NCI-H1436 (cell line): ENCODE measurements at regions not wholly inside any gene's neighbourhood (a gene's known extent, or its start where the extent isn't known, plus 50 kb on each side); places are given as distances from the start of the nearest gene placed in this dataset.

ENCODE experiments used
- DNase-seq: peaks from one replicate; lab custom pipeline; 2025; lab: John Stamatoyannopoulos, UW

DNA sequence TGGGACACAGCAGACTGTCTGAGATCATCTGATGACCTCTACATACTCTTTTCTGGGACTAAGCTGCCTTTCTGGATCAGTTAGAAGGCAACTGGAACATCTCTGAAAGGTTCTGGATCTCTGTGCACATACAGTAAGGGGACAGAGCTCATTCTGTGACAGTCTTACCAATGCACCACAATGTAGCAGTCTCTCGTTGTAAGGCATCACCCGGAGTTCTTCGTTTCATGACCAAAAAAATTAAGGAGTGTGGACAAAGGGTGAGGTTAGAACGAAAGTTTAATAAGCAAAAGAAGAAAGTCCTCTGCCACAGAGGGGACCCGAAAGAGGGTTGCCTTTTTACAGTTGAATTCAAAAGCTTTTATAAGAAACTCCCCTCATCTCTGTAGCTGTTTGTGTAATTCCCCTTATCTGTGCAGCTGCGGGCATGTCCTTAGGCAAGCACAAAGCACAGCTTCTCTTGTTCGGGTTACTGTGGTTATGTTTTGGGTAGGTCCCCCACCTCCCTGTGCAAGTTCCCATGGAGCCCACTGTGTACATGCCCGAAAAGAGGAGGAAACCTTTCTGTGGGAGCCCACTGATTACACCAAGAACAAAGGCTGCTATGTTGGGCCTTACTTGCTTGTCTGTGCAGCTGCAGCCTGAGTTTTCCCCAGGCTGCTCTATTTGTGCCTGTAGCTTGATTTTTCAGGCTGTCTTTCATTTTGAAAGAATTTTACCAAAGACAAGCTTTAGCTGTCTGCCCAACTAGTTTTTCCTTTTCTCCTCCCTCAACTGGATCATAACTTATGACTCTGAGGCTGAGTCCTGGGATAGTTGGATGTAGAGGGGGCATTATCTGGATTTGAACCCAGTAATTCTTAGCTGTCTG, 53.1 kb upstream of the CACNA1E start:
- DNase-seq = no peak
